ENCODE measurements at regions not wholly inside any gene's neighbourhood (a gene's known extent, or its start where the extent isn't known, plus 50 kb on each side); places are given as distances from the start of the nearest gene placed in this dataset.

DNA sequence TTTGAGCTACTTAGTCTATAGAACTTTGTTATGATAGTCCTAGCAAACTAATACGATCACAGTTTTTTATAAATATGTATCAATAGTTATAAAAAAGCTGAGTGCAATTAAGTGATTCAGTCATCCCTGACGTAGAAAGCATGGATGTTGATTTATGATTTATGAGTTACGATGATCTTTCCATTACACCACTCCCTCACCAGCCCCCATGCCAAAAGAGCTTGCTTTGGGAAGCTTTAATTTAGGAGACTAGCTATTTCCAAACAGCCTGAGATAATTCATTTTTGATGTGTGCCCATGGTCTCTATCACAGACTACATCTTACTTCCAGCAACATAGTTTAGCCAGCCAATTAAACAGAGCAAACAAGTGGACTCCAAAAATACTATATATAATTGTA lies 256.8 kb downstream of the GABRG2 start:
- no peak overlapping the region for H3K9ac ChIP-seq (ENCODE audit: low read length in 3 of 3)
- no peaks in the 10 kb centered on the region for H3K4me1 ChIP-seq (ENCODE audit: control insufficient read depth in 2 of 3, insufficient read depth in 2 of 3, low read depth in 1 of 3, low read length in 3 of 3)
- H3K36me3 ChIP-seq (ENCODE audit: control insufficient read depth in 2 of 3, insufficient read depth in 3 of 3, low read length in 3 of 3): no peaks in the 10 kb centered on the region
- TF ChIP-seq, protein P1, sequence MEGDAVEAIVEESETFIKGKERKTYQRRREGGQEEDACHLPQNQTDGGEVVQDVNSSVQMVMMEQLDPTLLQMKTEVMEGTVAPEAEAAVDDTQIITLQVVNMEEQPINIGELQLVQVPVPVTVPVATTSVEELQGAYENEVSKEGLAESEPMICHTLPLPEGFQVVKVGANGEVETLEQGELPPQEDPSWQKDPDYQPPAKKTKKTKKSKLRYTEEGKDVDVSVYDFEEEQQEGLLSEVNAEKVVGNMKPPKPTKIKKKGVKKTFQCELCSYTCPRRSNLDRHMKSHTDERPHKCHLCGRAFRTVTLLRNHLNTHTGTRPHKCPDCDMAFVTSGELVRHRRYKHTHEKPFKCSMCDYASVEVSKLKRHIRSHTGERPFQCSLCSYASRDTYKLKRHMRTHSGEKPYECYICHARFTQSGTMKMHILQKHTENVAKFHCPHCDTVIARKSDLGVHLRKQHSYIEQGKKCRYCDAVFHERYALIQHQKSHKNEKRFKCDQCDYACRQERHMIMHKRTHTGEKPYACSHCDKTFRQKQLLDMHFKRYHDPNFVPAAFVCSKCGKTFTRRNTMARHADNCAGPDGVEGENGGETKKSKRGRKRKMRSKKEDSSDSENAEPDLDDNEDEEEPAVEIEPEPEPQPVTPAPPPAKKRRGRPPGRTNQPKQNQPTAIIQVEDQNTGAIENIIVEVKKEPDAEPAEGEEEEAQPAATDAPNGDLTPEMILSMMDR (IDR thresholded peaks at IDR 0.05; ENCODE audit: borderline replicate concordance, extremely low read depth, insufficient read depth): no peak
- FAIRE-seq (no peak), DNase-seq (no peak)
- H3K9me3 ChIP-seq (ENCODE audit: control insufficient read depth in 2 of 3, insufficient read depth in 1 of 3, low read length in 3 of 3): no peaks in the 10 kb centered on the region
- H3K27ac ChIP-seq (ENCODE audit: low read depth in 2 of 2, low read length in 2 of 2): peak overlapping the region in 1 of 2 donors; percentile 7
- intact Hi-C loops (cut with DNase I): no loop called here
- H3K27me3 ChIP-seq (ENCODE audit: control insufficient read depth, insufficient read depth, low read length): no peaks in the 10 kb centered on the region
- no peak overlapping the region for H3K4me3 ChIP-seq (ENCODE audit: low read length in 3 of 3)

DNA sequence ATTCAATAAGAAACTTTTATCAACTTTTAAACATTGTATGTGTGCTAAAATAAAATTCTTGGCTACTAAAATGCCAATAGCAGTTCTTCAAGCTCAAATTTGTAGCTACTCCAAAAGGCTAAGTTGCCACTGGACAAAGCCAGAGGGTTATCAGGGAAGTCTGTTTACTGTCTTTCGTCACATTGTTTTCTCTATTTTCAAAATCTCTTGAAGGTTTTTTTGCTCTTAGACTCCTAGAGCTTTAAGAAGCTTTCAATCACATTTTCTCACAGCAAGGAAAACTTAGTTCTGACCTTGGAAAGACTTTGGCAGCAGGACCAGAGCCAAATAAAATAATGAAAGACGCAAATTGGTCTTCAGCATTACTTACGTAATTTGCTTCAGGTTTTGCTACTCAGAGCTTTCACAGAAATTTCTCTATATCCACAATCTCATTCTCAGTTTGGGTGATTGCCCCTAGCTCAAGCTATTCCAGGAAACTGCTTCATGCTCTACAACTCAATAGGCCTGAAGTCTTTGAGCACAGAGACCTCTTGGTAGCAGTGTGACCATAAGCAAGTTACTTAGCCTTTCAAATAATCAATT lies 257.7 kb downstream of the GABRG2 start:
- no peak for FAIRE-seq
- Histone ChIP-seq H3K9ac (ENCODE audit: low read length in 3 of 3) (no peak overlapping the region), H3K4me1 (ENCODE audit: control insufficient read depth in 2 of 3, insufficient read depth in 2 of 3, low read depth in 1 of 3, low read length in 3 of 3) (no peaks in the 10 kb centered on the region), H3K36me3 (ENCODE audit: control insufficient read depth in 2 of 3, insufficient read depth in 3 of 3, low read length in 3 of 3) (no peaks in the 10 kb centered on the region), H3K27ac (ENCODE audit: low read depth in 2 of 2, low read length in 2 of 2) (no peak overlapping the region), H3K9me3 (ENCODE audit: control insufficient read depth in 2 of 3, insufficient read depth in 1 of 3, low read length in 3 of 3) (no peaks in the 10 kb centered on the region), H3K4me3 (ENCODE audit: low read length in 3 of 3) (no peak overlapping the region), H3K27me3 (ENCODE audit: control insufficient read depth, insufficient read depth, low read length) (no peaks in the 10 kb centered on the region)
- peak in 1 of 5 donors; percentile 3 for DNase-seq
- intact Hi-C loops (cut with DNase I): no loop called here
- TF ChIP-seq, protein P1 (IDR thresholded peaks at IDR 0.05; ENCODE audit: borderline replicate concordance, extremely low read depth, insufficient read depth): no peak

DNA sequence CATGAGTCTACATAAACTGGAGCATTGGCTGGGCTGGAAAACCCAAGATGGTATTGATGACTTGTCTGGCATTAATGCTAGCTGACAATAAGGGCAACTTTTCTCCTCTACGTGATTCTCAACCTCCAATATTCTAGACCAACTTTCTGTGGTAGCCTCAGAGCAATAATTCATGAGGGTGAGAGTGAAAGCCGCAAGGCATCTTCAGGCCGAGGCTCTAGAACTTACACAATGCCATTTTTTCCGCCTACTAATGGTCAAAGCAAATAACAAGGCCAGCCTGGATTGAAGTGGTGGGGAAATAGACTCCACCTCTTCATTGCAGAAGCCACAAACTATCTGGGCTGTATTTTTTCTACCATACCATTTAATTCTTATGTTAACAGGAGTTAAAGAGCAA lies 267.4 kb downstream of the GABRG2 start:
- intact Hi-C loops (cut with DNase I): no loop called here
- no peak overlapping the region for H3K9ac ChIP-seq (ENCODE audit: low read length in 3 of 3)
- no peaks in the 10 kb centered on the region for H3K36me3 ChIP-seq (ENCODE audit: control insufficient read depth in 2 of 3, insufficient read depth in 3 of 3, low read length in 3 of 3)
- FAIRE-seq (no peak), DNase-seq (no peak)
- no peaks in the 10 kb centered on the region for H3K27me3 ChIP-seq (ENCODE audit: control insufficient read depth, insufficient read depth, low read length)
- H3K4me3 ChIP-seq (ENCODE audit: low read length in 3 of 3): no peak overlapping the region
- H3K9me3 ChIP-seq (ENCODE audit: control insufficient read depth in 2 of 3, insufficient read depth in 1 of 3, low read length in 3 of 3): no peaks in the 10 kb centered on the region
- TF ChIP-seq, protein P1 (IDR thresholded peaks at IDR 0.05; ENCODE audit: borderline replicate concordance, extremely low read depth, insufficient read depth): no peak
- H3K27ac ChIP-seq (ENCODE audit: low read depth in 2 of 2, low read length in 2 of 2): no peak overlapping the region
- no peaks in the 10 kb centered on the region for H3K4me1 ChIP-seq (ENCODE audit: control insufficient read depth in 2 of 3, insufficient read depth in 2 of 3, low read depth in 1 of 3, low read length in 3 of 3)

Data from kidney (tissue), 13 donors.